HL-60 (cell line): ENCODE measurements at regions not wholly inside any gene's neighbourhood (a gene's known extent, or its start where the extent isn't known, plus 50 kb on each side); places are given as distances from the start of the nearest gene placed in this dataset.

Source experiments
- GABPA ChIP-seq: IDR thresholded peaks from 2 replicates; pipeline ENCODE4 v1.6.1; 2012; ENCODE audit warnings: low read depth
- POLR2AphosphoS5 ChIP-seq: IDR thresholded peaks from 2 replicates; pipeline ENCODE4 v1.6.1; 2012; ENCODE audit warnings: low read depth
- TF ChIP-seq, protein P1 (sequence below): IDR thresholded peaks from one replicate; pipeline ENCODE4 v1.5.1; 2011; ENCODE audit warnings: low read length, control low read depth, inconsistent platforms; ENCODE audit not compliant: insufficient read depth
- TF ChIP-seq, protein P2 (sequence below): IDR thresholded peaks from 2 replicates; pipeline ENCODE4 v1.6.1; 2012; ENCODE audit warnings: low read depth; ENCODE audit not compliant: insufficient replicate concordance

DNA sequence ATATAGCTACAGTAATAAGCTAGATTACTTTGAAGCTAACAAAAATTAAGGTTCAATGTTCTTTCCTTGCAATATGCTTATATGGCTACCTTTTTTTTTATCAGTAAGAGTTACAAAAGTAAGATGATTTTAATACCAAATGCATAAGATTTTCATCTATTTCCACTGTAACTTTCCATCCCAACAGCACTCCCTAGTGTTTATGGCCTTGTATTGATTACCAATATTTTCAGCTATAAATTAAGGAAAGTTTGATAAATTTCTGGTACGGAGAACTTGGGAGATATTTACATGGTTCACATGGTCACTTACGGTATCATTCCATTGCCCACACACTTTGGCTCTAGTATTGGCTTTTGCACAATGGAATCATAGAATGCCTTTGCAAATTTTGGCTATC lies 448.9 kb upstream of the PABPC4L start:
- TF ChIP-seq POLR2AphosphoS5 (no peak), GABPA (no peak)
- TF ChIP-seq, protein P1, sequence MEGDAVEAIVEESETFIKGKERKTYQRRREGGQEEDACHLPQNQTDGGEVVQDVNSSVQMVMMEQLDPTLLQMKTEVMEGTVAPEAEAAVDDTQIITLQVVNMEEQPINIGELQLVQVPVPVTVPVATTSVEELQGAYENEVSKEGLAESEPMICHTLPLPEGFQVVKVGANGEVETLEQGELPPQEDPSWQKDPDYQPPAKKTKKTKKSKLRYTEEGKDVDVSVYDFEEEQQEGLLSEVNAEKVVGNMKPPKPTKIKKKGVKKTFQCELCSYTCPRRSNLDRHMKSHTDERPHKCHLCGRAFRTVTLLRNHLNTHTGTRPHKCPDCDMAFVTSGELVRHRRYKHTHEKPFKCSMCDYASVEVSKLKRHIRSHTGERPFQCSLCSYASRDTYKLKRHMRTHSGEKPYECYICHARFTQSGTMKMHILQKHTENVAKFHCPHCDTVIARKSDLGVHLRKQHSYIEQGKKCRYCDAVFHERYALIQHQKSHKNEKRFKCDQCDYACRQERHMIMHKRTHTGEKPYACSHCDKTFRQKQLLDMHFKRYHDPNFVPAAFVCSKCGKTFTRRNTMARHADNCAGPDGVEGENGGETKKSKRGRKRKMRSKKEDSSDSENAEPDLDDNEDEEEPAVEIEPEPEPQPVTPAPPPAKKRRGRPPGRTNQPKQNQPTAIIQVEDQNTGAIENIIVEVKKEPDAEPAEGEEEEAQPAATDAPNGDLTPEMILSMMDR: no peak
- TF ChIP-seq, protein P2, sequence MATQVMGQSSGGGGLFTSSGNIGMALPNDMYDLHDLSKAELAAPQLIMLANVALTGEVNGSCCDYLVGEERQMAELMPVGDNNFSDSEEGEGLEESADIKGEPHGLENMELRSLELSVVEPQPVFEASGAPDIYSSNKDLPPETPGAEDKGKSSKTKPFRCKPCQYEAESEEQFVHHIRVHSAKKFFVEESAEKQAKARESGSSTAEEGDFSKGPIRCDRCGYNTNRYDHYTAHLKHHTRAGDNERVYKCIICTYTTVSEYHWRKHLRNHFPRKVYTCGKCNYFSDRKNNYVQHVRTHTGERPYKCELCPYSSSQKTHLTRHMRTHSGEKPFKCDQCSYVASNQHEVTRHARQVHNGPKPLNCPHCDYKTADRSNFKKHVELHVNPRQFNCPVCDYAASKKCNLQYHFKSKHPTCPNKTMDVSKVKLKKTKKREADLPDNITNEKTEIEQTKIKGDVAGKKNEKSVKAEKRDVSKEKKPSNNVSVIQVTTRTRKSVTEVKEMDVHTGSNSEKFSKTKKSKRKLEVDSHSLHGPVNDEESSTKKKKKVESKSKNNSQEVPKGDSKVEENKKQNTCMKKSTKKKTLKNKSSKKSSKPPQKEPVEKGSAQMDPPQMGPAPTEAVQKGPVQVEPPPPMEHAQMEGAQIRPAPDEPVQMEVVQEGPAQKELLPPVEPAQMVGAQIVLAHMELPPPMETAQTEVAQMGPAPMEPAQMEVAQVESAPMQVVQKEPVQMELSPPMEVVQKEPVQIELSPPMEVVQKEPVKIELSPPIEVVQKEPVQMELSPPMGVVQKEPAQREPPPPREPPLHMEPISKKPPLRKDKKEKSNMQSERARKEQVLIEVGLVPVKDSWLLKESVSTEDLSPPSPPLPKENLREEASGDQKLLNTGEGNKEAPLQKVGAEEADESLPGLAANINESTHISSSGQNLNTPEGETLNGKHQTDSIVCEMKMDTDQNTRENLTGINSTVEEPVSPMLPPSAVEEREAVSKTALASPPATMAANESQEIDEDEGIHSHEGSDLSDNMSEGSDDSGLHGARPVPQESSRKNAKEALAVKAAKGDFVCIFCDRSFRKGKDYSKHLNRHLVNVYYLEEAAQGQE: no peak
